ENCODE measurements at regions not wholly inside any gene's neighbourhood (a gene's known extent, or its start where the extent isn't known, plus 50 kb on each side); places are given as distances from the start of the nearest gene placed in this dataset.

DNA sequence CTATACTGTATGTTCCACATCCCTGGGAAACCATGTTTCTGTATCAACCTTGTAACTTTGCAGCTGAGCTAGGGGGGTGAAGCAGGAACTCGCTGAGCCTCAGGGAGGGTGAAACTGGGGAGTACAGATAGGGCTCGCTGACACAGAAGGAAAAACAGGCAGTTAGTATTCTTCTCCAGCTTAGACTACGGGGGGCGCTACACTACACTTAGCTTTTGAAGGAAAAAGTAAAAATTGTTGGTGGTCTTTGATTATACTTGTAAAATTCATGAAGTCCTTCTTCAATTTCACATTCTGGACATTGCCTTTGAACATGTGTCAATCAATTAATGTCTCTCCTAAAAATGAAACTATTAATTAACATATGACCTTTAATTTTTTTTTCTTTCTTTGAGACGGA, 73.5 kb upstream of the RGMA start:
- Histone ChIP-seq H3K27ac (ENCODE audit: insufficient read depth, low read length) (no peak overlapping the region), H3K27me3 (ENCODE audit: control insufficient read depth, insufficient read depth, low read length) (no peaks in the 10 kb centered on the region), H2AK9ac (replicated peaks; ENCODE audit: low read depth, low read length, poor library complexity) (no peak overlapping the region), H2AK5ac (ENCODE audit: low read depth, low read length) (no peak overlapping the region), H3K23ac (ENCODE audit: low read depth, low read length) (no peak overlapping the region), H3K9me1 (ENCODE audit: insufficient read depth, low read length) (no peaks in the 10 kb centered on the region), H3K9ac (ENCODE audit: low read depth, low read length) (no peak overlapping the region), H3K4me2 (ENCODE audit: low read depth, low read length) (no peak overlapping the region), H2BK20ac (ENCODE audit: low read depth, low read length) (no peak overlapping the region), H4K20me1 (ENCODE audit: insufficient read depth, low read length) (no peaks in the 10 kb centered on the region), H3K9me3 (ENCODE audit: control insufficient read depth, insufficient read depth, low read length) (peaks cover 19% of the 10 kb centered on the region), H3K4ac (ENCODE audit: low read depth, low read length) (no peak overlapping the region), H3K4me3 (ENCODE audit: insufficient read depth, low read depth, low read length) (no peak overlapping the region), H3K36me3 (ENCODE audit: control insufficient read depth, insufficient read depth, low read length) (no peaks in the 10 kb centered on the region), H2BK5ac (ENCODE audit: low read depth, low read length, poor library complexity, severe bottlenecking) (no peak overlapping the region), H4K91ac (ENCODE audit: insufficient read depth, low read depth, low read length) (no peak overlapping the region), H3K4me1 (ENCODE audit: control insufficient read depth, insufficient read depth, low read length) (no peaks in the 10 kb centered on the region), H3K18ac (ENCODE audit: low read depth, low read length) (no peak overlapping the region), H2BK15ac (ENCODE audit: low read depth, low read length) (no peak overlapping the region), H3K79me1 (ENCODE audit: low read depth in 1 of 2, low read length in 2 of 2) (no peaks in the 10 kb centered on the region), H4K5ac (ENCODE audit: low read depth, low read length) (no peak overlapping the region), H2BK120ac (ENCODE audit: low read depth, low read length) (no peak overlapping the region), H3K56ac (ENCODE audit: extremely low read depth, insufficient read depth, low read length) (no peak overlapping the region), H4K8ac (ENCODE audit: low read depth in 2 of 2, low read length in 2 of 2) (no peak overlapping the region), H2AFZ (replicated peaks; ENCODE audit: low read length, poor library complexity) (no peak overlapping the region), H3K14ac (replicated peaks; ENCODE audit: low read depth, low read length) (no peak overlapping the region)
- no TSS peak for BruUV-seq (replicated peaks)
- ChIA-PET POLR2A (ENCODE audit: unreplicated experiment) (no interaction called here), CTCF (interaction anchor here (0.6 kb wide), 1 partner anchor 40 kb away, joined by 3 read pairs; no protein-coding TSS in a partner anchor)
- in situ Hi-C loops (cut with MboI; ENCODE audit: low sequenced_read_pairs): no loop called here
- no peak for DNase-seq
- dilution Hi-C loops (cut with HindIII; ENCODE audit: low sequenced_read_pairs, unreplicated experiment): no loop called here
- WGBS, 2 experiments (ENCODE audit: extremely low coverage in 2 of 2, insufficient read length in 1 of 2): no CpG with 5 or more reads among the region's 5 CpGs
- no peak for ATAC-seq (ENCODE audit: low read depth)
- TF ChIP-seq MAZ (IDR thresholded peaks at IDR 0.05; ENCODE audit: borderline replicate concordance, low read depth, low read length) (no peak), RFX5 (IDR thresholded peaks at IDR 0.05; ENCODE audit: low read depth, low read length) (no peak), RCOR1 (IDR thresholded peaks at IDR 0.05; ENCODE audit: insufficient replicate concordance, low read length) (no peak), CEBPB (IDR thresholded peaks at IDR 0.05; ENCODE audit: low read depth, low read length) (no peak), USF2 (IDR thresholded peaks at IDR 0.05; ENCODE audit: low read depth, low read length) (no peak), FOS (IDR thresholded peaks at IDR 0.05; ENCODE audit: low read depth, low read length) (no peak), BHLHE40 (IDR thresholded peaks at IDR 0.05; ENCODE audit: low read depth, low read length) (no peak), MXI1 (IDR thresholded peaks at IDR 0.05; ENCODE audit: borderline replicate concordance, low read depth, low read length) (no peak), MAFK (IDR thresholded peaks at IDR 0.05; ENCODE audit: low read depth, low read length) (no peak), NFE2L2 (IDR thresholded peaks at IDR 0.05; ENCODE audit: low read depth, low read length) (no peak), SMC3 (IDR thresholded peaks at IDR 0.05; ENCODE audit: low read depth, low read length) (no peak), CHD1 (IDR thresholded peaks at IDR 0.05; ENCODE audit: low read depth, low read length) (no peak), CTCF (conservative IDR thresholded peaks at IDR 0.05; ENCODE audit: low read depth, low read length) (no peak), POLR2A (IDR thresholded peaks at IDR 0.05; ENCODE audit: low read depth, low read length) (no peak)
- TF ChIP-seq, protein P1, sequence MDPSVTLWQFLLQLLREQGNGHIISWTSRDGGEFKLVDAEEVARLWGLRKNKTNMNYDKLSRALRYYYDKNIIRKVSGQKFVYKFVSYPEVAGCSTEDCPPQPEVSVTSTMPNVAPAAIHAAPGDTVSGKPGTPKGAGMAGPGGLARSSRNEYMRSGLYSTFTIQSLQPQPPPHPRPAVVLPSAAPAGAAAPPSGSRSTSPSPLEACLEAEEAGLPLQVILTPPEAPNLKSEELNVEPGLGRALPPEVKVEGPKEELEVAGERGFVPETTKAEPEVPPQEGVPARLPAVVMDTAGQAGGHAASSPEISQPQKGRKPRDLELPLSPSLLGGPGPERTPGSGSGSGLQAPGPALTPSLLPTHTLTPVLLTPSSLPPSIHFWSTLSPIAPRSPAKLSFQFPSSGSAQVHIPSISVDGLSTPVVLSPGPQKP (IDR thresholded peaks at IDR 0.05; ENCODE audit: borderline replicate concordance, low read depth, low read length): no peak
- intact Hi-C loops (cut with micrococcal nuclease): no loop called here
